ENCODE measurements at regions not wholly inside any gene's neighbourhood (a gene's known extent, or its start where the extent isn't known, plus 50 kb on each side); places are given as distances from the start of the nearest gene placed in this dataset.

DNA sequence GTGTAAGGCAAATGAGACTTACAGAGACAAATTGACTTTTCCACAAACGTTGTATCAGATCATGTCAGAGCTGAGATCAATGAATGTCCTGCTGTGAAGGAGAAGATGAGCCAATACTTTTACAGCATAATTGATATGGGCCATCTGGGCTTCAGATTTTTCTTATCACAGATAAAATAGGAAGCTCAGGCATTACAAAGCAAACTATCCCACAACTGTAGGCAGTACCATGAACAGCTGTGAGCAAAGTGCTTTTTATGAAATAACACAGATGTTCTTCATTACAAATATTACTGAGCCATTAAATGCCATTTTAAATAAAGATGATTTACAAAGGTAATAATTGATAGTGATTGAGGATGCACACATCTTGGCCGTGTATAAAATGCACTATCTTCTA lies 852.3 kb downstream of the OTOL1 start:
- H3K36me3 ChIP-seq (ENCODE audit: insufficient read depth, low read length), result no peaks in the 10 kb centered on the region
- no peak overlapping the region for H3K27ac Mint-ChIP-seq
- intact Hi-C loops (cut with DNase I, micrococcal nuclease), result no loop called here
- H3K27me3 Mint-ChIP-seq, result no peaks in the 10 kb centered on the region
- peaks cover 2% of the 10 kb centered on the region for H3K9me3 Mint-ChIP-seq
- H3K4me1 Mint-ChIP-seq (ENCODE audit: low read depth), result no peaks in the 10 kb centered on the region
- ChIA-PET POLR2A (no interaction called here), CTCF (no interaction called here)
- H3K9me3 ChIP-seq (ENCODE audit: control insufficient read depth in 1 of 2, insufficient read depth in 1 of 2, low read length in 2 of 2), result peaks cover 0 to 2% of the 10 kb centered on the region in 2 experiments
- ATAC-seq (ENCODE audit: poor library complexity) (no peak), DNase-seq (no peak)
- H3K27me3 ChIP-seq (ENCODE audit: control insufficient read depth in 1 of 2, insufficient read depth in 2 of 2, low read length in 2 of 2), result no peaks in the 10 kb centered on the region
- no peak for TF ChIP-seq CTCF (IDR thresholded peaks at IDR 0.05)
- no peak overlapping the region for H3K27ac ChIP-seq (ENCODE audit: low read depth in 1 of 2, low read length in 2 of 2)
- H3K4me1 ChIP-seq (ENCODE audit: insufficient read depth, low read length), result no peaks in the 10 kb centered on the region
- no peak overlapping the region for H3K4me3 ChIP-seq (ENCODE audit: low read length)
- H3K4me3 Mint-ChIP-seq, result no peak overlapping the region
- no peaks in the 10 kb centered on the region for H3K36me3 Mint-ChIP-seq (ENCODE audit: low read depth)

- CTCF ChIA-PET, result no interaction called here
- ATAC-seq (ENCODE audit: poor library complexity) (no peak), DNase-seq (no peak)
- Mint-ChIP-seq H3K36me3 (ENCODE audit: low read depth) (no peaks in the 10 kb centered on the region), H3K9me3 (peaks cover 9% of the 10 kb centered on the region), H3K27me3 (no peaks in the 10 kb centered on the region), H3K4me3 (no peak overlapping the region), H3K27ac (no peak overlapping the region), H3K4me1 (ENCODE audit: low read depth) (no peaks in the 10 kb centered on the region)
- Histone ChIP-seq H3K4me1 (ENCODE audit: insufficient read depth, low read length) (no peaks in the 10 kb centered on the region), H3K27ac (ENCODE audit: low read depth in 1 of 2, low read length in 2 of 2) (no peak overlapping the region), H3K36me3 (ENCODE audit: insufficient read depth, low read length) (no peaks in the 10 kb centered on the region), H3K9me3 (ENCODE audit: control insufficient read depth in 1 of 2, insufficient read depth in 1 of 2, low read length in 2 of 2) (peaks cover 0 to 8% of the 10 kb centered on the region in 2 experiments), H3K27me3 (ENCODE audit: control insufficient read depth in 1 of 2, insufficient read depth in 2 of 2, low read length in 2 of 2) (no peaks in the 10 kb centered on the region), H3K4me3 (ENCODE audit: low read length) (no peak overlapping the region)
- intact Hi-C loops (cut with DNase I, micrococcal nuclease), result no loop called here
- POLR2A ChIA-PET, result no interaction called here
- no peak for TF ChIP-seq CTCF (IDR thresholded peaks at IDR 0.05)
Observed at GRCh38 chr3:162353414-162353813, 856.8 kb downstream of the OTOL1 start.

GRCh38 chr3:162354356-162354755 lies 857.7 kb downstream of the OTOL1 start:
- H3K9me3 Mint-ChIP-seq, result peaks cover 9% of the 10 kb centered on the region
- Histone ChIP-seq H3K27me3 (ENCODE audit: control insufficient read depth in 1 of 2, insufficient read depth in 2 of 2, low read length in 2 of 2) (no peaks in the 10 kb centered on the region), H3K9me3 (ENCODE audit: control insufficient read depth in 1 of 2, insufficient read depth in 1 of 2, low read length in 2 of 2) (peaks cover 0 to 8% of the 10 kb centered on the region in 2 experiments), H3K4me3 (ENCODE audit: low read length) (no peak overlapping the region), H3K36me3 (ENCODE audit: insufficient read depth, low read length) (no peaks in the 10 kb centered on the region), H3K4me1 (ENCODE audit: insufficient read depth, low read length) (no peaks in the 10 kb centered on the region), H3K27ac (ENCODE audit: low read depth in 1 of 2, low read length in 2 of 2) (no peak overlapping the region)
- ChIA-PET CTCF (no interaction called here), POLR2A (no interaction called here)
- no peak for ATAC-seq (ENCODE audit: poor library complexity)
- no peaks in the 10 kb centered on the region for H3K27me3 Mint-ChIP-seq
- H3K36me3 Mint-ChIP-seq (ENCODE audit: low read depth), result no peaks in the 10 kb centered on the region
- H3K27ac Mint-ChIP-seq, result no peak overlapping the region
- intact Hi-C loops (cut with DNase I, micrococcal nuclease), result no loop called here
- no peak overlapping the region for H3K4me3 Mint-ChIP-seq
- TF ChIP-seq CTCF (IDR thresholded peaks at IDR 0.05), result no peak
- no peaks in the 10 kb centered on the region for H3K4me1 Mint-ChIP-seq (ENCODE audit: low read depth)
- DNase-seq, result no peak

Measured in CD4-positive, alpha-beta T cell (primary cell).